ENCODE measurements at regions not wholly inside any gene's neighbourhood (a gene's known extent, or its start where the extent isn't known, plus 50 kb on each side); places are given as distances from the start of the nearest gene placed in this dataset.

- Histone ChIP-seq H3K4me3 (no peak overlapping the region), H3K9me3 (no peaks in the 10 kb centered on the region), H3K36me3 (no peaks in the 10 kb centered on the region), H3K27me3 (no peaks in the 10 kb centered on the region), H3K27ac (no peak overlapping the region), H3K4me1 (no peaks in the 10 kb centered on the region)
- WGBS, 2 donors: 20 to 35% methylated on average over 1 of the region's 1 CpG
- TF ChIP-seq CTCF (IDR thresholded peaks at IDR 0.05) (no peak), POLR2A (IDR thresholded peaks at IDR 0.05) (no peak), EP300 (IDR thresholded peaks at IDR 0.05) (no peak)
- DNase-seq (ENCODE audit: low spot score in 2 of 2): no peak
Measured at GRCh38 chr2:13115643-13116042, 398.9 kb downstream of the TRIB2 start.

DNA sequence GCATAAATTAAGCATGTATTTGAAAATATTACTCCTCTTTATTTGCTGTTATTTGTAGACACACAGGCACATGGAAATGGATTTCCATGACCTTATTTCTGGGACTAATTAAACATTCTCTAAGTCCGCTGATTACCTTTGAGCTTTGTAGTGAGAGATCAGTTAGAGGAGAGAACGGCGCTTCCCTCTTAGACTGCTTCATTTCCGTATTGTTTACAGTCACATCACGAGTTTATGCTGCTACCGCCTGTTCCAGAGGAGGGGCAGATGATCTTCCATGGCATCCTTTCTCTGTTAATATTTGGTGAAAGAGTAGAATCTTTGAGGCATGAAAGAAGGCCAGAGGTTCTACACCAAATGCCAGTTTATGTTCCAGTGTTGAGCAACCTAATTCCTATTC, 404.4 kb downstream of the TRIB2 start:
- DNase-seq (ENCODE audit: low spot score in 2 of 2): no peak

GRCh38 chr2:13128139-13128538, 411.4 kb downstream of the TRIB2 start:
- no peak overlapping the region for H3K27ac ChIP-seq
- no peak for DNase-seq (ENCODE audit: low spot score in 2 of 2)
- no peaks in the 10 kb centered on the region for H3K27me3 ChIP-seq
- no peak for TF ChIP-seq POLR2A (IDR thresholded peaks at IDR 0.05)
- no peak for TF ChIP-seq EP300 (IDR thresholded peaks at IDR 0.05)
- TF ChIP-seq CTCF (IDR thresholded peaks at IDR 0.05): no peak
- peaks cover 0 to 4% (median 0%) of the 10 kb centered on the region in 4 donors for H3K9me3 ChIP-seq
- whole genome bisulfite sequencing, 2 donors: 22 to 36% methylated on average over 1 of the region's 1 CpG
- H3K4me3 ChIP-seq: no peak overlapping the region
- H3K4me1 ChIP-seq: no peaks in the 10 kb centered on the region
- H3K36me3 ChIP-seq: no peaks in the 10 kb centered on the region

More for the DNA sequence above, 404.4 kb downstream of the TRIB2 start:
- Histone ChIP-seq H3K27ac (no peak overlapping the region), H3K4me3 (no peak overlapping the region), H3K9me3 (no peaks in the 10 kb centered on the region), H3K4me1 (no peaks in the 10 kb centered on the region), H3K27me3 (no peaks in the 10 kb centered on the region), H3K36me3 (no peaks in the 10 kb centered on the region)
- WGBS, 2 donors: 92 to 93% methylated on average over 6 of the region's 6 CpGs
- TF ChIP-seq EP300 (IDR thresholded peaks at IDR 0.05) (no peak), POLR2A (IDR thresholded peaks at IDR 0.05) (no peak), CTCF (IDR thresholded peaks at IDR 0.05) (no peak)

DNA sequence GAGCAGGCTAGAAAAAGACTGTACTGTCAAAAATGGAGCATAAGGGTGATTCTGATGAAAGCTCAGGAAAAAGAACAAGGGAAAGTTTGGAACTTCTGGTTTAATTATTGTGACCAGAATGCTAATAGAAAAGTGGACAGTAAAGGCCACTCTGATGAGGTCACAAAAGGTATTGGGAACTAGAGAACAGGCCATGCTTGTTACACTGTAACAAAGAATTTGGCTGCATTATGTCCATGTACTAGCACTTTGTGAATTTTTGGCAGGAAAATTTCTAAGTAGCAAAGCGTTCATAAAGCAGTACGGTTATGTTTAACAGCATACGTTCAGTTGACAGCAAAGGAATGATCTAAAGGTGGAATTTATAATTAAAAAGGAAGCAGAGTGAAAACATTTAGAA, 418.6 kb downstream of the TRIB2 start:
- TF ChIP-seq CTCF (IDR thresholded peaks at IDR 0.05) (no peak), EP300 (IDR thresholded peaks at IDR 0.05) (no peak), POLR2A (IDR thresholded peaks at IDR 0.05) (no peak)
- H3K9me3 ChIP-seq: peaks cover 0 to 2% (median 0%) of the 10 kb centered on the region in 4 donors
- no peak overlapping the region for H3K4me3 ChIP-seq
- 38 to 64% methylated on average over 3 of the region's 3 CpGs for WGBS, 2 donors
- no peaks in the 10 kb centered on the region for H3K4me1 ChIP-seq
- no peak overlapping the region for H3K27ac ChIP-seq
- no peaks in the 10 kb centered on the region for H3K36me3 ChIP-seq
- no peak for DNase-seq (ENCODE audit: low spot score in 2 of 2)
- no peaks in the 10 kb centered on the region for H3K27me3 ChIP-seq

- Histone ChIP-seq H3K27ac (no peak overlapping the region), H3K9me3 (no peaks in the 10 kb centered on the region), H3K4me1 (no peaks in the 10 kb centered on the region), H3K27me3 (no peaks in the 10 kb centered on the region), H3K36me3 (no peaks in the 10 kb centered on the region), H3K4me3 (no peak overlapping the region)
- DNase-seq (ENCODE audit: low spot score in 2 of 2): no peak
- 34 to 55% methylated on average over 1 of the region's 1 CpG for WGBS, 2 donors
- no peak for TF ChIP-seq CTCF (IDR thresholded peaks at IDR 0.05)
- no peak for TF ChIP-seq POLR2A (IDR thresholded peaks at IDR 0.05)
- TF ChIP-seq EP300 (IDR thresholded peaks at IDR 0.05): no peak
Measured at GRCh38 chr2:13135856-13136255, 419.1 kb downstream of the TRIB2 start.

All from tibial nerve (tissue), 4 donors.